ENCODE measurements at regions not wholly inside any gene's neighbourhood (a gene's known extent, or its start where the extent isn't known, plus 50 kb on each side); places are given as distances from the start of the nearest gene placed in this dataset.

DNA sequence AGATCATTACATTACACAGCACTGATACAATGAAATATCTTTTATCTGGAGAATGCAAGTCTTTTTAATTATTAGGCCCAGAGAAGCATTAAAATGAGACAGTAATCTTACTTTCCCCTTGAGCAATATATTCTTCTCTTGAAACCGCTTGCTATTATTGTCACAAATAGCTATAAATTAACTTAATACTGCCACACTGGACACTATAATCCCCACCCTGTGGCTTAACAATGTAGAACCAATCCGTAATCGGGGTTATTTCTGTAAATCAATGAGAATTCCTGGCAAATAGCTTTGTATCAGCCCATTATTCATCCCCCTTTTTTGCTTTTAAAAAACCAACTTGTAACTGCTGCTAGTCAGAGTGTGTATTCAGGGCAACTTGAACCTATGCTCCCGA, 366.2 kb upstream of the VWC2 start:
- TF ChIP-seq, protein P1, sequence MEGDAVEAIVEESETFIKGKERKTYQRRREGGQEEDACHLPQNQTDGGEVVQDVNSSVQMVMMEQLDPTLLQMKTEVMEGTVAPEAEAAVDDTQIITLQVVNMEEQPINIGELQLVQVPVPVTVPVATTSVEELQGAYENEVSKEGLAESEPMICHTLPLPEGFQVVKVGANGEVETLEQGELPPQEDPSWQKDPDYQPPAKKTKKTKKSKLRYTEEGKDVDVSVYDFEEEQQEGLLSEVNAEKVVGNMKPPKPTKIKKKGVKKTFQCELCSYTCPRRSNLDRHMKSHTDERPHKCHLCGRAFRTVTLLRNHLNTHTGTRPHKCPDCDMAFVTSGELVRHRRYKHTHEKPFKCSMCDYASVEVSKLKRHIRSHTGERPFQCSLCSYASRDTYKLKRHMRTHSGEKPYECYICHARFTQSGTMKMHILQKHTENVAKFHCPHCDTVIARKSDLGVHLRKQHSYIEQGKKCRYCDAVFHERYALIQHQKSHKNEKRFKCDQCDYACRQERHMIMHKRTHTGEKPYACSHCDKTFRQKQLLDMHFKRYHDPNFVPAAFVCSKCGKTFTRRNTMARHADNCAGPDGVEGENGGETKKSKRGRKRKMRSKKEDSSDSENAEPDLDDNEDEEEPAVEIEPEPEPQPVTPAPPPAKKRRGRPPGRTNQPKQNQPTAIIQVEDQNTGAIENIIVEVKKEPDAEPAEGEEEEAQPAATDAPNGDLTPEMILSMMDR (IDR thresholded peaks at IDR 0.05) = no peak

- TF ChIP-seq, protein P1 (IDR thresholded peaks at IDR 0.05) = no peak
Observed at GRCh38 chr7:49417034-49417433, 356.4 kb upstream of the VWC2 start.

GRCh38 chr7:49418963-49419362, 354.5 kb upstream of the VWC2 start:
- TF ChIP-seq, protein P1 (IDR thresholded peaks at IDR 0.05) = no peak

- TF ChIP-seq, protein P1 (IDR thresholded peaks at IDR 0.05) = no peak
Observed at GRCh38 chr7:49422564-49422963, 350.9 kb upstream of the VWC2 start.

DNA sequence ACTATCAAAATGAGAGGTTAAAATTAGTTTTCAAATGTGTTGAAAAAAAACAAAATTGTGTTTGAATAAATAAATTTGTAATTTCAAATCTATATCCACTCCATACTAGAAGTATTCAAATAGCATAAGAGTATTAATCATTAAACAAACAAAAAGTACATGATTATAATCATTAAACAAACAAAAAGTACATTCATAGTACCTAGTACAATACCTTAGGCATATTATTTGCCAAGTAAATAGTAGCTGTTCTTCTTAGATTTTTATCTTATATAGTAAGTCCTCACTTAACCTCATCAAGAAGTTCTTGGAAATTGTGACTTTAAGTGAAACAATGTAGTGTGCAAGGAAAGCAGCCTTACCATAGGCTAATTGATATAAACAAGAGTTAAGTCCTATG, 349.3 kb upstream of the VWC2 start:
- TF ChIP-seq, protein P1 (IDR thresholded peaks at IDR 0.05) = no peak

- TF ChIP-seq, protein P1 (IDR thresholded peaks at IDR 0.05) = no peak
Observed at GRCh38 chr7:49425277-49425818, 348.1 kb upstream of the VWC2 start.

- TF ChIP-seq, protein P1 (IDR thresholded peaks at IDR 0.05) = no peak
Observed at GRCh38 chr7:49432254-49432653, 341.2 kb upstream of the VWC2 start.

DNA sequence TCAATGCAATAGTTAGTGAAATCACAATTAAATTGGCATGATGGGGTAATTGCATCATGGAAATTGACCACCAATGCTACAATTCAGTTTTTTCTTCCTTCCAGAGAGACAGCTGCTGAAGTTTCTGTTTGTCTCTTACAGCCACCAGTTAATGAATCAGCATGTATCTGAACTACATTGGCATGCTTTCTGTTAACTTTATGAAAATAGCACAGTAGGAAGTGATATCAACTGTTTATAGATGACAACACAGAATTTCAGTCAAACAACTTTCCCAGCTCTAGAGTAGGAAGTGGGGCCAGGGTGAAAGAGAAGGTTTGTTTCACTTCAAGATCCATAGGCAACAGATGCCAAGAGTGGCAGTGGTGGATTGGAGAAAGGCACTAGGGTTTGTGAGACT, 339.6 kb upstream of the VWC2 start:
- TF ChIP-seq, protein P1 (IDR thresholded peaks at IDR 0.05) = no peak
